ENCODE measurements at regions not wholly inside any gene's neighbourhood (a gene's known extent, or its start where the extent isn't known, plus 50 kb on each side); places are given as distances from the start of the nearest gene placed in this dataset.

DNA sequence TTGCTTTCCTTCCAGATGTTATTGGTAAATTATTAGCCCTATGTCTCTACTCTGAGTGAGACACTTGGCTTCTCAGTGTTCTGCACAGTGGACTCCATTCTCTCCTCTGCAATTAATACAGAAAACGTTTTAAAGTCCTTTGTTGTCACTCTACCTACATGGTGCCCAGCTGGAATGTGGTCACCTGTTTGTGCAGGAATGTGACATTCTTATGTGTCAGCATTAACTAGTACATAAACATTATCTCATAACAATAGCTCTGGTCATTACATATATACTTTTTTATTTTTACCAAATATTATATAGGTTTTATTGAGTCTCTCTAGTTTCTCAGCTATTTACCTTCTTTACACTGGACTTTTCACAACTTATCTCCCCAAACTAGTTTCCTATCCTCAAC is 147.0 kb upstream of the KCNMB2 start:
- no peak for DNase-seq

DNA sequence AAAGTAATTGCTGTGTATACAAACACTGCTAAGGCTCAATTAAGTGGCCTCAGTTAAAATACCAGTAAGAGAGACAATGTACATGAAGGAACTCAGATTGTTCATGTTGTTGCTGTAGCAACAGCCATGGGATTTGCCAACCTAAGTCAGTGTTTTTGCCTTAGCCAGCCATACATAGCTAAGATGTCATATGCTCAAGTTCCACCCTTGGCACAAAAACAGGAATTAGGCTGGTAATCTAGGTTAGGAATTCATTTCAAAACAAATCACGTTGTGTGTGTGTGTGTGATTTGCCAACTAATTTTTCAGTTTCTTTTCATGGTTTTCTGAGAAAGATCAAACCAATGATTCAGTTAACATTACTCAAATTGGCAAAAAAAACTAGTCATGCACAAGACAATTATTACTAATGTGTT is 143.7 kb upstream of the KCNMB2 start:
- no peak for DNase-seq

DNA sequence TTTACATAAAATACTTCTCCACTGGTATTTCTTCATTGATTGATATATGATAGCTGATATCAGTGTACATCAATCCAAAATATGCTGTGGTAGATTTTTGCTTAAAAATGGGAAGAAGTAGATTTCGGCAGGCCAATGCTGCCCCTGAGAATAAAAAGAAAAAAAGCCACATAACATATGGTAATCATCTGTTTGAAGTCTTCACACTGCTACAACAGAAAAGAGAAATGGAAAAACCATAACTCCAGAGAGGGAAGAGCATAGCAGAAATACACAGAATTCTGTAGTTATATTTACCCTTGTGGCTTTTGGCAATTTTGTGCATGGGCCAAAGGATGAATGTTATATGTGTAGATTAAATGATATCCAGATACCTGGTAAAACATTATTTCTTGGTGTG is 143.1 kb upstream of the KCNMB2 start:
- no peak for DNase-seq

DNA sequence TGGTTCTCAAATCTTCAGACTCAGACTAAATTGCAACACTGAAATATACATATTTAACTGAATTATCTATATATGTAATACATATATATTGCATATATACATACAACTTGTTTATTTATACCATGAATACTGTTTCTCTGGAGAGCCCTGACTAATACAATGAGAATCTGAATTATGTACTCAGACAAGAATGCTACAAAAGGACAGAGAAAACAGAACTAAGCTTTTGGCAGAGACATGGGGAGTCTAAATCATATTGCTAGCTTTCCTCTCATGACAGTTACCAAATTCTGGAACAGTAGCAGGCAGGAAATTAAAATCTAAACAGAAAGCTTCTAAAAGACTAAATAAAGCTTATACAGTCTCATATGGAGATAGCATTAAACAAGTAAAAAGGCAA is 142.4 kb upstream of the KCNMB2 start:
- no peak for DNase-seq

DNA sequence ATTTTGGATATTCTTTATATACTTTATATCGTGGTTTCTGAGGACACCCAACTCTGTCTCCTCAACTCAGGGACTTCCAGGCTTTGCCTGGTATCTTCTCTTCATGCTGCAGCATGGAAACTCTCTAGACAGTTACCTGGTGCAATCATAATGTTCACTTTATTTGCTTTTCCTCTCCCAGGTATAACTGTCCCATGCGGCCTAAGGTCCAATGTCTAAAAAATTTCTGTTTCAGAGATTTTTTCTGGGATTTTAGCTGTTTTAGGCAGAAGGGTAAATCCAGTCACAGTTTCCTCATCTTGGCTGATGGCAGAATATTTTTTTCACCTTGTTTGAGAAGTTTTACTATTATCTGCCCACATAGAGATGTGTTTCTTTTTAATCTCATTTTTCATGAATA is 139.9 kb upstream of the KCNMB2 start:
- DNase-seq = no peak

DNA sequence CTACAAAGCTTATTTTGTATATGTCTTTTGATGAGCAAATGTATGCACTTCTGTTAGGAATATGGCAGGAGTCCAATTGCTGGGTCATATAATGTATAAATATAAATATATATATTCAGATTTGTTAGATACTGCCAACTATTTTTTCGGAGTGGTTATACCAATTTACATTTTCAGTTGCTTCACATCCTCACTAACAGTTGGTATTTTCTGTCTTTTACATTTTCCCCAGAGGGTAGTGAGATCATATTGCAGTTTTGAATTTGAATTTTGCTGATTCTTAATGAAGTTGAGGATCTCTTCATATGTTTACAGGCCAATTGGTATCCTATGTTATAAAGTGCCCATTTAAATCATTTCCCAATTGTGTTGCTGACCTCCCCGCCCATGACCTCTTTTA is 139.0 kb upstream of the KCNMB2 start:
- no peak for DNase-seq

DNA sequence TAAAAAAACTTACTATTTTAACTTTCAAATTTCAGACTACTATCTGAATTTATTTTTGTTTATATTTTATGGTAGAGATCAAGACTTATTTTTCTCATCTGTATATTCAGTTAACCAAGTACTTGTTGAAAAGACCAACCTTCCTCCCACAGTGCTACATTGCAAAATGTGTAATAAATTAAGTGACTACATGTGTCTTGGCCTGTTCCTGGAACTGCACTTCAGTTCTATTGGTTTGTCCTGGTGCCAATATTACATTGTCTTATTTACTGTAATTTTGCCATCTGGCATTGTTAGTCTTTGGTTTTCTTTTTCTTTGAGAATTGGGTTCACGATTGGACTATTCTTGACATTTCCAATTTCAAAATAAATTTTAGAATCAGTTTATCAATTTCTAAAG is 138.4 kb upstream of the KCNMB2 start:
- DNase-seq = no peak

DNA sequence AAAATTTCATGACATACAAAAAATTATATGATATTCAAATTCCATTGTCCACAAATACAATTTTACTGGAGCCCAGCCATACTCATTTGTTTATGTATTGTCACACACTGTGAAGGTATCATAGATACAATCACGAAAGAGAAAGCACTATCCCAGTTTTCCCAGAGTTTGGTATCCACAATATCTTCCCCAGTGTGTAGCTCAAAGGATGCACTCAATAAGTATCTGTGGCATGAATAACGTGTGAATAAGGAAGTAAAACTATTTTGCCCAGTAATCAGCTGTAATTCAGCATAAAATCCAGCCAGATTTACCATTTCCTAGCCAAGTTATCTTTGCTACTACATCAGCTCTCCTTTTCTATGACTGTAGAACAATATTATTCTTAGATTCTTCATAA is 131.3 kb upstream of the KCNMB2 start:
- no peak for DNase-seq

DNA sequence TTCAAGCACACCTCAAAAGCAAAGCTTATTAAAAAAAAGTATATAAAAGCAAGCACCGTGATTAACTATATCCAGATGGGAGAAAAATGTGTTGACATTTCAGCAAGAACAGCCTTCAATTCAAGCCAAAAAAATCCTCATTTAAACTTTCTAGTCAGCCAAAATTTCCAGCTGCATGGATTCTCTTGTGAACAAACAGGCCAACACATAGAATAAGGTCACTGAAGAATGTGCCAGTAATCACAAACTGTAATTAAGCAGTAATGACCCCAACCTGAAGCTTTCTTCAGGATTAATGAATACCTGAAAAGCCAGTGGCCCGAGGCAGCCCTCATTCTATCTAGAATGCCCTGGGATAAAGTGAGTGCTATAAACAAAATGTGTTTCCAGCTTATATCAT is 130.7 kb upstream of the KCNMB2 start:
- DNase-seq = peak in 1 of 2 donors; percentile 23

DNA sequence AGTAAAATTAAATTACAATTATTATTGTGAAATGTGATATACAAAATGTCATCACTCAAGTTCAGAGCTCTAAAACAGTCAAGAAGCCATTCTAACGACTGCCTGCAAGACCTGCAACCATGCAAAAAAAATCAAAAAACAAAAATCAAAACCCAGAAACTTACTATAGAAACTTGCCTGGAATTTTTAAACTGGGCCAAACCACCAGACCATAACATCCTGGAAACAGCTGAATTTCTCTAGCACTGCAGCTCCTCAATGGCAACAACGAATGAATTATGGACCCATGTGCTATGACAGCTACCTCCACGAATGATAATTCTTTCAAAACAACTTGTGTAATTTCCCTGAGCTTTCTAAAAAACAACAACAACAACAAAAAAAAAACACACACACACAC is 130.0 kb upstream of the KCNMB2 start:
- no peak for DNase-seq

DNA sequence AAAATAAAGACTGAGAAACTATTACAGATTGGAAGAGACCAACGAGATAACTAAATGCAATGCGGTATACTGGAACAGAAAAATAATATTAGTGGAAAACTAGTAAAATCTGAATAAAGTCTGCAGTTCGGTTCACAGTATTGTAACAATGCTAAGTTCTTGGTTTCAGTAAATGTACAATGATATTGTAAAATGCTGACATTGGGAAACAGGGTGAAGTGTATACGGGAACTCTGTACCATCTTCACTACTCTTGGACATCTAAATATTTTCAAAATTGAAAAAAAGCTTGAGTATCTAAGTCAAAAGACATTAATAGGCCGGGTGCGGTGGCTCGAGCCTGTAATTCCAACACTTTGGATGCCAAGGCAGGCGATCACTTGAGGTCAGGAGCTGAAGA is 120.9 kb upstream of the KCNMB2 start:
- DNase-seq = no peak

DNA sequence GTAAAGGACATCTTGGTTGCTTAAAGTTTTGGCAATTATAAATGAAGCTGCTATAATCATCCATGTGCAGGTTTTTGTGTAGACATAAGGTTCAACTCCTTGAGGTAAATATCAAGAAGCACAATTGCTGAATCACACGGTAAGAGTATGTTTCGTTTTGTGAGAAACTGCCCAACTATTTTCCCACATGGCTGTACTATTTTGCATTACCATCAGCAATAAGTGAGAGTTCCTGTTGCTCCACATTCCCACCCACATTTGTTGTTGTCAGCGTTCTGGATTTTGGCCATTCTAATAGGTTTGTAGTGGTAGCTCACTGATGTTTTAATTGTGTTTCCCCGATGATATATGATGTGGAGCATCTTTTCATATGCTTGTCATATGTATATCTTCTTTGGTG is 118.5 kb upstream of the KCNMB2 start:
- DNase-seq = no peak

DNA sequence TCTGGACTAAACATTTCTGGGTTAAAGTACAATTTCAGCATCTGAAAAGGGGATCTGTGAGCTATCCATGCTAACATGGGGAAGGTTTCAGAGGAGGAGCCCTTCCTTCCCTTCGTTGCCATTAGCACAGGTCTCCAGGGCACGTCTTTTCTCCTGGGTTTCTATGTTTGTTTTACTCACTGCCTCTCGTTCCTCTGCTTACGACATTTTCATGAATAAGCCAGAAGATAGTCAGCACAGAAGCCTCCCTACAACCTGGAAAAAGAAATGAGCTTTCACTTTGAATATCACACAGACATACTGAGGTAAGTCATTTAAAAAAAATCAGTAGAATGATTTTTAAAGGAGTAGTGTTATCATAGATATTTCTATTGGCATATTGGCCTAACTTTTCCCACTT is 117.2 kb upstream of the KCNMB2 start:
- DNase-seq = no peak

DNA sequence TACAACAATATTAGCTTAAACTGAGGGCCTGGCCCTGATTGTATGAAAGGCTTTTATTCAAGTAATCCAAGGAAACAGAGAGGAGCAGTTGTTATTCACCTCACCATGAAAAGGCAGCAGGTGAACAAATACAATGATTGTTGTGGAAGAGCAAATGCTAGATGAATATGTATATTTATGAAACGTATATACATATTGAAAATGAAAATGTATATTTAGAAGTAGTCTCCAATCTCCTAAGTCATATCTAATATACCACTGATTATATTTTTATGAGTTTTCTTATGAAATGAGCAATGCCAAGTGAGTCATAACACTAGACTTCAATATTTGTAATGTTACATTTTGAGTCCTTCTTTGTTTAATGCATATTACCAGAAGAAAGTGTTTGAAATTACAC is 116.2 kb upstream of the KCNMB2 start:
- no peak for DNase-seq

DNA sequence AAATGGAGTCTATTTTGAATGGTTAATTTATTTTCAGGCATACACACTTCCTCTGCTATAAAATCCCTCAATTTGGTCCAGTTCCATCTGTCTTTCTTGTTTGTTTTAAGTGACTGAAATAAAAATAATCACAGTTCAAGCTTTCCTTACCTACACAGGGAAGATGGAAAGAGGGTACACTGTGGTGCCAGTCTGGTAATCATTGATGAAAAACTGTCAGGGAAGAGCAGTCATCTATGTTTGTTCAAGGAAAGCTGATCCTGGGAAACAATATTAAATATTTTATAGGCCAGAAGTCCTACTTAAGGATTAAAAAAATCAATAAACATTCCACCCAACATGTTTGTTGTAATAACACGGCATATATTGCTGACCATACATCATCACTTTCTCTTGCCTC is 115.2 kb upstream of the KCNMB2 start:
- no peak for DNase-seq

DNA sequence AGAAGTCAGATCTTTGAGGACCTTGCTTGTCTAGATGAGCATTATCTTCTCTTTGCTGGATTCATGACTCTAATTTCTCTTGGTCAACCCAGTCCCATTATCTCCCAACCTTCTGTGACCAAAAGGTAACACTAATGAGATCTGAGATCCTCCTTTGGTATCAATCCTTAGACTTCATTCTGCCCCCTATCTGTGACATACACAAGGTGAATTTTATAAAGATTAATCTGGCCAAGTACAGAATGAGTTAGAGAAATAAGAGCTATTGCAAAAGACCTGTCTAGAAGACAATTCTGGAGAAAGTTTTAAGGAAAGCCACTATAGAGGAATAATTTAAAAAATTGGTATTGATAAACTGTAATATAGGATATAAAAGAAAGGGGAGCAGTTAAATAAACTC is 113.8 kb upstream of the KCNMB2 start:
- DNase-seq = no peak

DNA sequence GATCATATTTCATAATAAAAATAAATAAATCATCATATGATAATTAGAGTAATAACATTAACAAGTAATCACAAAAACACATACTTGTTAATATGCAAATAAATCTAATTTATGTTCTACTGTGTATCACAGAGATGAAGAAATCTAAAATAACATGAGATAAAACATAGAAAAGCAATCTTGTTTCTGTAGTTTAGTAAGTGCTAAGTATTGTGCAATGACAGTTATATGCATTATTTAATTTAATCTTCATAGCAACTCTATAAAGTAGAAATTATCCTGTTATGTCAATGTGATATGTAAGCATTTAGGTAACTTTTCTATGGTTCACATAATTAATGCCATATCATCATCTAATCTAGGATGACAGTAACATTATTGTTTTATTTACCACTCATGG is 108.2 kb upstream of the KCNMB2 start:
- no peak for DNase-seq

DNA sequence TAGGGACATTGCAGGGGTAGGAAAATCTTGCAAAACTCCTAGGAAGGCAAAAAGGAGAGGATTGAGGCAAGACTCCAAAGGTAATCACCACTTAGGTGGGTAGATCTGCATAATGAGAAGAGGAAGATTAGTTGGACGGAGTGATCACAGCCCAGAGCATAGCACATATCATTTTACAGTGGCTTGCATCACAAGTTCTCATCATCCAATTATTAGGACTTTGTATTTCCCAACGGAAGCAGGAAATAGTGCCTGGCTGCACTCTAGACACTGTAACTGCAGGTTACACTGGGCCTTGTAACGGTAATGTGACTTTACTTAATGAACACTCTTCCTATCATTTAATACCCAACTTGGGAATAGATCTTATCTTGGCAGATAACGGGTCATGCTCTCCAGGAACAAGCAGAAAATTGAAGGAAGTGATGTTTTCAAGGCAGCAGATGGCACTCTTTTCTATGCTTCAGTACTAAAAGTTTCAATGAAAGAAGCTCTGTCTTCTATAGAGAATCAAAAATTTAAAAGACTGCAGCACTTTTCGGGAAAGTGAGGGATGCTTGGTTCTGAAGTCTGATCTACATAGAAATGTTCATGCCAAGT is 101.9 kb upstream of the KCNMB2 start:
- DNase-seq = peak in 1 of 2 donors; percentile 52

DNA sequence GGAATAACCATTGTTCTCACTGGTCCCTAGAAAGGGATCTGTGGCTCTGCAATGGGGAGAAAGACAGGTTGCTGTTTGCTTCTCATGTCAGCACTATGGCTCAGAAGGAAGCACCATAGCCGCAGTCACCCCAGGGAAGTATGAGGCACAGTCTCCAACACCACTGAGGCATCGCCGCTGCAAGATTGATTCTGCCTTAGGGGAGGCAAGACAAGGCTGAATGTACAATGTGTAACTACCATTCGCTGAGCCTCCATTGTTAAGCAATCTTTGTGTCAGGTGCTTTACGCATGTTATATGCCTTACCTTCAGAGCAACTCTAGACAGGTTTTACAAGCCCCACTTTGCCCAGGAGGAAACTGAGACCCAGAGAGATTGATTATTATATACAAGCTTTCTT is 100.7 kb upstream of the KCNMB2 start:
- DNase-seq = no peak

DNA sequence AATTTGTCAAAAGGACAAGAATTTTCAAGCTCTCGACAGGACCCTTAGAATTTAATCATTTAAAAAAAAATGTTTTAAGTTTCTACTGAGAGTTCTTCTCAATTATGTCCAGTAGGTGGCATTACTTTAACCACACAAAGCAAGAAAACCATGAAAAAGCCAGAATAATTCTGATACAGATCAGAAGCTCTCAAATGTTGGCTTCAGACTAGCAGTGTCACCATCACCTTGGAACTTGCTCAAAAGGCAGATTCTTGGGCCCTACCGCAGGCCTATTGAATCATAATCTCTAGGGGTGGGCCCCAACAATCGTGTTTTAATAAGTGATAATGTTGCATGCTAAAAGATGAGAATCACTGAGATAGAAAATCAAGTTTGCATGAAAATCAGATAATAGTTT is 99.5 kb upstream of the KCNMB2 start:
- peak in 1 of 2 donors; percentile 43 for DNase-seq

DNA sequence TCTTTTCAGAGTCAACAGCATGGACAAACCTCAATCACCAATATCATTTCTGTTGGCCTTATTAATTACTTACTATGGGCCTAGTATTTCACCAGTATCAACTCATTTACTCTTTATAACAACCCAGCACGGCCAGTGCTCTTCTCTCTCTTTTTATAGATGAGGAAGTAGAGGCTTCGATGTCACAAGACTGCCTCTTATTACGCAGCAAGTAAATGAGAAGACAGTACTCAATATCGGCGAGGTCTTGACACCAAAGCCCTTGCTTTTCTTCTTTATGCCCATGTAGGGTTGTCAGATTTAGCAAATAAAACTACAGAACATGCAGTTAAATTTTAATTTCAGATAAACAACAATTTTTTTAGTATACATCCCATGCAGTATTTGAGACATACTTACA is 99.0 kb upstream of the KCNMB2 start:
- no peak for DNase-seq

DNA sequence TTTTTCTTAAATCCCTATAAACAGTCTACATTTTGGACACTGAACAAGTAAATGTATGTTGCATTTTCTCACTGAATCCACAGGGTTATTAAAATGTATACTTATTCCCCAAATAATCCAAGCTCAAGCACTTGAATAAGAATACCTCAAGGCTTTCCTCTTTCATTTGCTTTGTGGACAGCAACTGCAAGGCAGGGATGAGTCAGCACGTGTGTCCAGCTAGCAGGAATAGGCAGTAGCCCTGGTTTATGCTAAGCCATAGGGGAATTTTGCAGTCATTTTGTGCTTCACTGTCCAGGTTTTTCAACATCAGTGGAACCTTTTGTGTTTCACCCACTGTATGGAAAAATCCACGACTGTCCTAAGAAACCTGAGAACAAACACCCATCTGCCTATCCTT is 96.7 kb upstream of the KCNMB2 start:
- DNase-seq = no peak

DNA sequence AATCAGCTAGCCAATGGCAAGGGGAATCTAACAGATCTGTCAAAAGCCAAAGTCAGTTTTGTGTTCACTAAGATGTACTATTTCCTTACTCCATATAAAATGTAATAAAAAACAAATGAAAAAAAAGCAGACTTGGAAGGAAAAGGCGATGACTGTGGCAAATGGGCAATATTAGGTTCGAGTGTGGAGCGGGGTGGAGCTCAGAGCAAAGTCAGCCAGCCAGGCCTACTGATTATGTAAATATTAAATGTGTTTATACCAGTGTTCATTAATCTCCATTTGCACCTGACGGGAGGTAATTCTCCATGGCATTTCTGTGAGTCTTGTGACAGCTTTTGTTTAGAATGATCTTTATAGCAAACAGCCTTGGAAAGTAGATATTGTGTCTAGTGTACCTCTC is 96.2 kb upstream of the KCNMB2 start:
- no peak for DNase-seq

DNA sequence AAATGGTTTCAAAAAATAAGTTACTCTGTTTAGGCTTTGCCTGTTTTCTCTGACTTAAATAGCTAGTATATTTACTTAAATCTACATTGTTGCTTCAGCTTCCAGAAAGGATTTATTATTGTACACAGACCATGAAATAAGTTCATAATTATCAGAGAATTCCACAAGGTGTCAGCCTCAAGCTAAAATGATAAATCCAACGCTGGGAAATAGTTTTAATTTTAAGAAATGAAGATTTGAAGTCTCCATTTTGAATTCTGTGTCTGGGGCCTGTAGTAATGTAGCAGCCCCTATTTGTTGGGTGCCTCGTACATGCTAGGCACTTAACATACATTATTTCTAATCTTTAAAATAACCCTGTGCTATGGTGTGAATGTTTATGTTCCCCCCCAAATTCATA is 92.6 kb upstream of the KCNMB2 start:
- DNase-seq = peak in 1 of 2 donors; percentile 10

DNA sequence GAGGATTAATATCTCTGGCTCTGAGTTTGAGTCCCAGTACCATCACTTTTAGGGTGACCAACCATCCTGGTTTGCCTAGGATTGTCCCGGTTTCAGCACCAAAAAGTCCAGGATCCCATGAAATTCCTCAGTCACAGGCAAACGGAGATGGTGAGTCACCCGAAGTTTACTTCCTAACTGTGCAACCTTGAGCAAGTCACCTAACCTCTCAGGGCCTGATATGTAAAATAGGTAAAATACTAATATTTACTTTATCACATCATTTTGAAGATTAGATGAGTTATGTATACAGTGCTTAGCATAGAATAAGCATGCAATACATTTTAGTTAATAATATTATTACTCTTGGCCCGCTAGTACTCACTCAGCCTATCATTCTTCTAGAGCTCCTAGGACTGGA is 91.1 kb upstream of the KCNMB2 start:
- DNase-seq = no peak

DNA sequence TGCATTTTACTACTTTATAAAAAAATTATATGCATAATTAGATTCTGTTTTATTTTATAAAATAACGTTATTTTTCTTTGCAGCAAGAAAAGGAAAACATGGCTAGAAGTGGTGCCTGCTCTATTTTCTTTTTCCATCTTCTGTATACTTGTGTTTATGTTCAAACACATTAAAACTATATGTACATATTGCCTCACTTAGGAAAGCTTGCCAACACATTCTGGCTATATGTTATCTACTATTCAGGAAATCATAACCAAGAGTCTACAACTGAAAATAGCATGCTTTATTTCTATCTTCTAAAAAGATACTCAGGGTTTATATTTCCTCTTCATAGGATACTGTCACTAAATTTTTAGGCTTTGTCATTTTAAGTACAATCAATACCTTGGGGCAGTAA is 90.2 kb upstream of the KCNMB2 start:
- no peak for DNase-seq

Measured in hippocampal formation (tissue), 2 donors.